ENCODE measurements at regions not wholly inside any gene's neighbourhood (a gene's known extent, or its start where the extent isn't known, plus 50 kb on each side); places are given as distances from the start of the nearest gene placed in this dataset.

DNA sequence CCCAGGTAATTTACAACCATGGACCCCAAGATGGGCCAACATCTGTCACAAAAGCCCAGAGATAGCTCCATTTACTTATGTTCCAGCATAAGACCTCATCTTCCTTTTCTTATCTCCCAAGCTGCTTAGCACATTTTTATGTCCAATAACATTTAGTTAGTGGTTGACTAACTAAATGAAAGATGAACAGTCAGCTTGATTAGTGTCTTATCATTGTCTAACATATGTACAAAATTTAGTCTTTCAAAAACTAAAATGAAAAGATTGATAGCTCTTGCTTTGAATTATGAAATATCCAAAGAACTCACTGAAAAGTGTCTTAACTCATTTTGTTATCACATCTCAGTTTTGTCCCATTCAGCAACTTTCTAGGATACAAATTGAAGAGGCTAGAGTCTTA is 163.1 kb upstream of the EGLN3 start:
- TF ChIP-seq EZH2phosphoT487 (IDR thresholded peaks at IDR 0.05; ENCODE audit: borderline replicate concordance, low read length), result no peak
- TF ChIP-seq, protein P1, sequence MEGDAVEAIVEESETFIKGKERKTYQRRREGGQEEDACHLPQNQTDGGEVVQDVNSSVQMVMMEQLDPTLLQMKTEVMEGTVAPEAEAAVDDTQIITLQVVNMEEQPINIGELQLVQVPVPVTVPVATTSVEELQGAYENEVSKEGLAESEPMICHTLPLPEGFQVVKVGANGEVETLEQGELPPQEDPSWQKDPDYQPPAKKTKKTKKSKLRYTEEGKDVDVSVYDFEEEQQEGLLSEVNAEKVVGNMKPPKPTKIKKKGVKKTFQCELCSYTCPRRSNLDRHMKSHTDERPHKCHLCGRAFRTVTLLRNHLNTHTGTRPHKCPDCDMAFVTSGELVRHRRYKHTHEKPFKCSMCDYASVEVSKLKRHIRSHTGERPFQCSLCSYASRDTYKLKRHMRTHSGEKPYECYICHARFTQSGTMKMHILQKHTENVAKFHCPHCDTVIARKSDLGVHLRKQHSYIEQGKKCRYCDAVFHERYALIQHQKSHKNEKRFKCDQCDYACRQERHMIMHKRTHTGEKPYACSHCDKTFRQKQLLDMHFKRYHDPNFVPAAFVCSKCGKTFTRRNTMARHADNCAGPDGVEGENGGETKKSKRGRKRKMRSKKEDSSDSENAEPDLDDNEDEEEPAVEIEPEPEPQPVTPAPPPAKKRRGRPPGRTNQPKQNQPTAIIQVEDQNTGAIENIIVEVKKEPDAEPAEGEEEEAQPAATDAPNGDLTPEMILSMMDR (IDR thresholded peaks at IDR 0.05; ENCODE audit: low read depth, low read length, poor library complexity, severe bottlenecking), result no peak
- Histone ChIP-seq H3K4me2 (ENCODE audit: low read length) (no peak overlapping the region), H3K9me2 (replicated peaks; ENCODE audit: control insufficient read depth, low read length) (no peaks in the 10 kb centered on the region), H3K36me3 (ENCODE audit: control insufficient read depth, low read length) (no peaks in the 10 kb centered on the region), H4K20me1 (ENCODE audit: control insufficient read depth, insufficient read depth, low read depth, low read length) (no peaks in the 10 kb centered on the region), H3K79me2 (ENCODE audit: control insufficient read depth, low read length) (no peaks in the 10 kb centered on the region), H3K4me1 (ENCODE audit: control insufficient read depth, low read length) (no peaks in the 10 kb centered on the region), H3K27me3 (ENCODE audit: control insufficient read depth, low read length) (no peaks in the 10 kb centered on the region), H3K4me3 (ENCODE audit: low read length) (no peak overlapping the region), H3F3A (ENCODE audit: control insufficient read depth, insufficient read depth) (no peaks in the 10 kb centered on the region), H3K9me3 (ENCODE audit: control insufficient read depth, insufficient read depth, low read length) (peaks cover 3% of the 10 kb centered on the region; the same call in 1 of the 2 replicates), H3K27ac (ENCODE audit: low read depth, low read length) (no peak overlapping the region)

- H3K4me1 ChIP-seq (ENCODE audit: control insufficient read depth, low read length), result no peaks in the 10 kb centered on the region
- TF ChIP-seq, protein P1 (IDR thresholded peaks at IDR 0.05; ENCODE audit: low read depth, low read length, poor library complexity, severe bottlenecking), result no peak
- no peak for TF ChIP-seq EZH2phosphoT487 (IDR thresholded peaks at IDR 0.05; ENCODE audit: borderline replicate concordance, low read length)
- H3K4me2 ChIP-seq (ENCODE audit: low read length), result no peak overlapping the region
- H3K27ac ChIP-seq (ENCODE audit: low read depth, low read length), result no peak overlapping the region
- H3K9me3 ChIP-seq (ENCODE audit: control insufficient read depth, insufficient read depth, low read length), result peaks cover 3% of the 10 kb centered on the region; the same call in 1 of the 2 replicates
- no peaks in the 10 kb centered on the region for H3K9me2 ChIP-seq (replicated peaks; ENCODE audit: control insufficient read depth, low read length)
- H4K20me1 ChIP-seq (ENCODE audit: control insufficient read depth, insufficient read depth, low read depth, low read length), result no peaks in the 10 kb centered on the region
- no peaks in the 10 kb centered on the region for H3K36me3 ChIP-seq (ENCODE audit: control insufficient read depth, low read length)
- H3K27me3 ChIP-seq (ENCODE audit: control insufficient read depth, low read length), result no peaks in the 10 kb centered on the region
- H3K4me3 ChIP-seq (ENCODE audit: low read length), result no peak overlapping the region
- H3K79me2 ChIP-seq (ENCODE audit: control insufficient read depth, low read length), result no peaks in the 10 kb centered on the region
- H3F3A ChIP-seq (ENCODE audit: control insufficient read depth, insufficient read depth), result no peaks in the 10 kb centered on the region
Measured at GRCh38 chr14:34113005-34113511, 162.2 kb upstream of the EGLN3 start.

DNA sequence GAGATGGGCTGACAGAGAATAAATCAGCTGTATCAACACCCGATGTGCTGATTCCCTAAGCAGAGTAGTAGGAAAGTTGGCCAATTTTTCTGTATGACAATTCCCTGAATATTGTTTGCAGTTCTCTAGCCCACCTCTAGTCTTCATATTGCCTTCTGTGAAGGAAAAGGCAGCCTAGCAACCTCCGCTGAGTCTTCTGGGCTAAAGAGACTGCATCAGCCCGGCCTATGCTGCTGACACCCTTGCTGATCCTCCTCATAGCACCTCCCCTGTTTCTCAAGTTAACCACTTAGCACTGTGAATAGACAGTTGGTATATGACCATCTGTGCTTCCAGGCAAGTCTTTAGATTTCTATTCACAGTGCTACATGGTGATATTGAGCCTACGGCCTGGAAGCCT is 161.1 kb upstream of the EGLN3 start:
- no peak overlapping the region for H3K4me2 ChIP-seq (ENCODE audit: low read length)
- no peak for TF ChIP-seq EZH2phosphoT487 (IDR thresholded peaks at IDR 0.05; ENCODE audit: borderline replicate concordance, low read length)
- TF ChIP-seq, protein P1 (IDR thresholded peaks at IDR 0.05; ENCODE audit: low read depth, low read length, poor library complexity, severe bottlenecking), result no peak
- H4K20me1 ChIP-seq (ENCODE audit: control insufficient read depth, insufficient read depth, low read depth, low read length), result no peaks in the 10 kb centered on the region
- H3K27ac ChIP-seq (ENCODE audit: low read depth, low read length), result no peak overlapping the region
- no peak overlapping the region for H3K4me3 ChIP-seq (ENCODE audit: low read length)
- H3K36me3 ChIP-seq (ENCODE audit: control insufficient read depth, low read length), result no peaks in the 10 kb centered on the region
- no peaks in the 10 kb centered on the region for H3K79me2 ChIP-seq (ENCODE audit: control insufficient read depth, low read length)
- H3K9me3 ChIP-seq (ENCODE audit: control insufficient read depth, insufficient read depth, low read length), result peaks cover 3% of the 10 kb centered on the region; the same call in 1 of the 2 replicates
- H3K27me3 ChIP-seq (ENCODE audit: control insufficient read depth, low read length), result no peaks in the 10 kb centered on the region
- no peaks in the 10 kb centered on the region for H3F3A ChIP-seq (ENCODE audit: control insufficient read depth, insufficient read depth)
- H3K9me2 ChIP-seq (replicated peaks; ENCODE audit: control insufficient read depth, low read length), result no peaks in the 10 kb centered on the region
- H3K4me1 ChIP-seq (ENCODE audit: control insufficient read depth, low read length), result no peaks in the 10 kb centered on the region
